HepG2 (cell line): ENCODE measurements at regions not wholly inside any gene's neighbourhood (a gene's known extent, or its start where the extent isn't known, plus 50 kb on each side); places are given as distances from the start of the nearest gene placed in this dataset.

Source experiments
- ATAC-seq: fragments of 200-7000 bp; cut with Tn5 transposase; 3 replicates; pipeline ENCODE4 v1.9.1; 2020; ENCODE audit warnings: mild to moderate bottlenecking, moderate library complexity
- BruUV-seq: library from RNA; stranded (reverse); fragments of 400-500 nt; replicated peaks from 2 replicates; lab custom pipeline; 2021; lab: Mats Ljungman, UMichigan
- CTCF ChIA-PET: fragments of 300-600 bp; formaldehyde crosslinking; extraction: SDS; loops from one replicate; lab custom pipeline; 2021; ENCODE audit warnings: low total read pairs, inconsistent platforms, low intra/inter-chr PET ratio; lab: Yijun Ruan, JAX
- POLR2A ChIA-PET: fragments of 350-600 bp; sonication (Branson Sonifier 250); formaldehyde crosslinking; loops from one replicate; lab custom pipeline; 2020; ENCODE audit warnings: antibody characterized with exemption, inconsistent platforms; lab: Yijun Ruan, JAX
- DNase-seq: peaks from one replicate; pipeline ENCODE4 v3.0.0-alpha.2; 2015; ENCODE audit warnings: low spot score
- FAIRE-seq: peaks from 3 replicates; lab custom pipeline; 2011; peaks lifted over from hg19 to GRCh38; lab: Jason Lieb, UNC
- H2AFZ ChIP-seq: one replicate; pipeline ENCODE4 v1.6.1; 2011; ENCODE audit warnings: low read length, inconsistent platforms
- H3K27ac ChIP-seq: fragments of 300-600 bp; 3 replicates; pipeline ENCODE4 v1.8.0; 2011; ENCODE audit warnings: mixed run types, mild to moderate bottlenecking, mixed read lengths, low read length, inconsistent platforms; ENCODE audit not compliant: insufficient read depth; ENCODE audit errors: extremely low read length
- H3K27me3 ChIP-seq, 2 experiments: fragments of 200-600 bp in 1 of 2; 2 replicates in 1 of 2; 3 replicates in 1 of 2; pipeline versions ENCODE4 v1.6.0 to v1.8.0; 2011; ENCODE audit warnings: low read length in 2 of 2, mild to moderate bottlenecking in 2 of 2, moderate library complexity in 2 of 2, inconsistent platforms in 1 of 2; ENCODE audit not compliant: insufficient read depth in 2 of 2, control insufficient read depth in 1 of 2
- H3K36me3 ChIP-seq, 2 experiments: fragments of 200-600 bp in 1 of 2; replicated peaks in 1 of 2; 2 replicates in 1 of 2; 3 replicates in 1 of 2; pipeline versions ENCODE4 v1.5.1 to v1.8.0; 2011; ENCODE audit warnings: low read length in 2 of 2, inconsistent platforms in 1 of 2; ENCODE audit not compliant: insufficient read depth in 2 of 2, control insufficient read depth in 1 of 2
- H3K4me1 ChIP-seq: 2 replicates; pipeline ENCODE4 v1.5.1; 2012; ENCODE audit warnings: low read length, inconsistent platforms; ENCODE audit not compliant: insufficient read depth
- H3K4me2 ChIP-seq: 2 replicates; pipeline ENCODE4 v1.6.0; 2011; ENCODE audit warnings: low read depth, low read length, inconsistent platforms
- H3K4me3 ChIP-seq, 3 experiments: fragments of 200-600 bp in 1 of 3; sonication (generic), shearing (Covaris generic) in 1 of 3; replicated peaks in 1 of 3; 2 replicates each; pipeline ENCODE4 v1.5.1; 2011 to 2016; ENCODE audit warnings: low read length in 3 of 3, inconsistent platforms in 2 of 3, low read depth in 2 of 3, mild to moderate bottlenecking in 2 of 3, control low read depth in 1 of 3, mixed read lengths in 1 of 3; ENCODE audit not compliant: insufficient read depth in 1 of 3
- H3K79me2 ChIP-seq: one replicate; pipeline ENCODE4 v1.6.1; 2011; ENCODE audit warnings: low read length, inconsistent platforms; ENCODE audit not compliant: insufficient read depth
- H3K9ac ChIP-seq: 2 replicates; pipeline ENCODE4 v1.6.0; 2011; ENCODE audit warnings: mild to moderate bottlenecking, low read depth, low read length, inconsistent platforms; ENCODE audit not compliant: insufficient read depth
- H3K9me3 ChIP-seq: 2 replicates; pipeline ENCODE4 v1.5.1; 2012; ENCODE audit warnings: mild to moderate bottlenecking, low read length
- H4K20me1 ChIP-seq: 2 replicates; pipeline ENCODE4 v1.6.0; 2011; ENCODE audit warnings: inconsistent platforms, mild to moderate bottlenecking, low read length, moderate library complexity; ENCODE audit not compliant: insufficient read depth
- AGO2 ChIP-seq: fragments of 200-400 bp; formaldehyde crosslinking; optimal IDR thresholded peaks from 2 replicates; pipeline ENCODE3; 2017; ENCODE audit warnings: mild to moderate bottlenecking, low read depth, low read length, moderate library complexity
- CAMTA2 ChIP-seq: sonication (generic); formaldehyde crosslinking; IDR thresholded peaks from 2 replicates; pipeline ENCODE4 v1.4.0; 2020; ENCODE audit warnings: mild to moderate bottlenecking, missing genetic modification reagents, borderline replicate concordance
- E2F2 ChIP-seq: sonication (generic); formaldehyde crosslinking; IDR thresholded peaks from 2 replicates; pipeline ENCODE4 v1.4.0; 2020; ENCODE audit warnings: missing genetic modification reagents, borderline replicate concordance
- MXI1 ChIP-seq: IDR thresholded peaks from 3 replicates; pipeline ENCODE4 v1.6.1; 2012; ENCODE audit warnings: low read depth, low read length, inconsistent platforms, borderline replicate concordance
- POGZ ChIP-seq: sonication (generic); formaldehyde crosslinking; IDR thresholded peaks from 2 replicates; pipeline ENCODE4 v1.4.0; 2020; ENCODE audit warnings: mild to moderate bottlenecking, missing genetic modification reagents
- PRDM15 ChIP-seq: sonication (generic); formaldehyde crosslinking; IDR thresholded peaks from 2 replicates; pipeline ENCODE4 v1.4.0; 2020; ENCODE audit warnings: missing genetic modification reagents
- RXRB ChIP-seq: IDR thresholded peaks from 2 replicates; pipeline ENCODE4 v1.6.1; 2016; ENCODE audit warnings: borderline replicate concordance, missing genetic modification reagents, missing compliant biosample characterization
- SP2 ChIP-seq: sonication (generic); formaldehyde crosslinking; IDR thresholded peaks from 2 replicates; pipeline ENCODE4 v1.5.1; 2020; ENCODE audit warnings: mild to moderate bottlenecking, missing genetic modification reagents
- SRSF9 ChIP-seq: fragments of 200-400 bp; formaldehyde crosslinking; IDR thresholded peaks from 2 replicates; pipeline ENCODE4 v1.6.1; 2018; ENCODE audit warnings: borderline replicate concordance, mild to moderate bottlenecking, low read depth, low read length; ENCODE audit not compliant: insufficient read depth, poor library complexity, severe bottlenecking
- THAP7 ChIP-seq: sonication (generic); formaldehyde crosslinking; IDR thresholded peaks from 2 replicates; pipeline ENCODE4 v1.8.1; 2023; ENCODE audit warnings: mild to moderate bottlenecking, missing genetic modification reagents
- XRCC5 ChIP-seq: fragments of 200-400 bp; formaldehyde crosslinking; optimal IDR thresholded peaks from 2 replicates; pipeline ENCODE3; 2017; ENCODE audit warnings: mild to moderate bottlenecking, low read length
- YEATS4 ChIP-seq: sonication (generic); formaldehyde crosslinking; IDR thresholded peaks from 2 replicates; pipeline ENCODE4 v1.4.0; 2020; ENCODE audit warnings: missing genetic modification reagents, borderline replicate concordance
- ZNF672 ChIP-seq: sonication (generic); formaldehyde crosslinking; IDR thresholded peaks from 2 replicates; pipeline ENCODE4 v1.8.1; 2022; ENCODE audit warnings: missing genetic modification reagents
- ZNF687 ChIP-seq: sonication (generic); formaldehyde crosslinking; IDR thresholded peaks from 2 replicates; pipeline ENCODE4 v1.5.1; 2020; ENCODE audit warnings: mild to moderate bottlenecking, missing genetic modification reagents, moderate library complexity
- ZNF713 ChIP-seq: sonication (generic); formaldehyde crosslinking; IDR thresholded peaks from 2 replicates; pipeline ENCODE4 v1.4.0; 2020; ENCODE audit warnings: mild to moderate bottlenecking, missing genetic modification reagents
- ZNF776 ChIP-seq: sonication (generic); formaldehyde crosslinking; IDR thresholded peaks from 2 replicates; pipeline ENCODE4 v1.4.0; 2020; ENCODE audit warnings: mild to moderate bottlenecking, missing genetic modification reagents
- ZNF780A ChIP-seq: sonication (generic); formaldehyde crosslinking; IDR thresholded peaks from 2 replicates; pipeline ENCODE4 v1.8.0; 2022; ENCODE audit warnings: mild to moderate bottlenecking, missing genetic modification reagents, moderate library complexity
- WGBS: methylation state at CpG from one replicate; pipeline ENCODE4 v1.1.6; 2017; ENCODE audit warnings: low lambda C conversion rate; 5-methylcytosine and 5-hydroxymethylcytosine counted together
- in situ Hi-C: cut with HindIII; loops from 2 replicates; pipeline ENCODE4 v1.10.0; 2017; ENCODE audit warnings: low pct_unique_long_range_greater_than_20kb; ENCODE audit not compliant: extremely low pct_ligation_motif_present
- intact Hi-C: fragments of 100-400 bp; cut with micrococcal nuclease; formaldehyde crosslinking; loops from one replicate; pipeline ENCODE4 v1.10.0; 2022; ENCODE audit not compliant: unreplicated experiment

- FAIRE-seq: no peak
- no peaks in the 10 kb centered on the region for H3K36me3 ChIP-seq
- H2AFZ ChIP-seq: no peak overlapping the region
- no peak overlapping the region for H3K27ac ChIP-seq
- intact Hi-C loops: no loop called here
- H3K4me1 ChIP-seq: no peaks in the 10 kb centered on the region
- CTCF ChIA-PET: no interaction called here
- no peaks in the 10 kb centered on the region for H3K27me3 ChIP-seq
- H4K20me1 ChIP-seq: no peaks in the 10 kb centered on the region
- no peak for DNase-seq
- no peak overlapping the region for H3K4me3 ChIP-seq
- H3K79me2 ChIP-seq: no peaks in the 10 kb centered on the region
- in situ Hi-C loops: no loop called here
- ATAC-seq: no peak
- BruUV-seq: no TSS peak
- H3K4me2 ChIP-seq: no peak overlapping the region
- no peak overlapping the region for H3K9ac ChIP-seq
- WGBS: 2% methylated on average over 4 of the region's 4 CpGs
- POLR2A ChIA-PET: no interaction called here
- no peaks in the 10 kb centered on the region for H3K9me3 ChIP-seq
- TF ChIP-seq ZNF776 (no peak), THAP7 (no peak), POGZ (CRISPR knock-in tag) (no peak), CAMTA2 (CRISPR knock-in tag) (no peak), E2F2 (no peak), ZNF780A (no peak), YEATS4 (CRISPR knock-in tag) (no peak), PRDM15 (no peak), ZNF687 (CRISPR knock-in tag) (no peak), RXRB (no peak), ZNF713 (no peak), XRCC5 (no peak), ZNF672 (CRISPR knock-in tag) (no peak), AGO2 (no peak), SRSF9 (no peak), SP2 (CRISPR knock-in tag) (no peak), MXI1 (no peak)
Measured at GRCh38 chr5:98657559-98657958, 115.9 kb upstream of the RGMB start.
